AG09319 (cell line): ENCODE measurements at regions not wholly inside any gene's neighbourhood (a gene's known extent, or its start where the extent isn't known, plus 50 kb on each side); places are given as distances from the start of the nearest gene placed in this dataset.
"Not testable (repeated sequence)": the region's sequence is repeated elsewhere in the genome, so short reads cannot be mapped to it uniquely, and the experiment has no call there.

Source experiments
- DNase-seq: peaks from one replicate; pipeline ENCODE4 v3.0.0-alpha.2; 2010; ENCODE audit warnings: low read depth; ENCODE audit errors: extremely low read depth
- CTCF ChIP-seq: IDR thresholded peaks from 2 replicates; pipeline ENCODE4 v1.5.1; 2011; ENCODE audit warnings: low read depth, mild to moderate bottlenecking, inconsistent platforms, low read length, moderate library complexity

GRCh38 chr12:11539156-11539555, 110.3 kb upstream of the ETV6 start:
- no peak for TF ChIP-seq CTCF
- DNase-seq: no peak

GRCh38 chr12:11540156-11540555, 109.3 kb upstream of the ETV6 start:
- no peak for DNase-seq
- TF ChIP-seq CTCF: no peak

- no peak for TF ChIP-seq CTCF
- DNase-seq: no peak
These were observed 108.7 kb upstream of the ETV6 start for GRCh38 chr12:11540615-11541310.

GRCh38 chr12:11542599-11542998, 106.9 kb upstream of the ETV6 start:
- TF ChIP-seq CTCF: no peak
- DNase-seq: no peak

- DNase-seq: no peak
- TF ChIP-seq CTCF: no peak
These were observed 105.9 kb upstream of the ETV6 start for GRCh38 chr12:11543457-11544158.

GRCh38 chr12:11545484-11546330, 103.8 kb upstream of the ETV6 start:
- no peak for TF ChIP-seq CTCF
- DNase-seq: no peak

GRCh38 chr12:11546582-11547270, 102.7 kb upstream of the ETV6 start:
- not testable (repeated sequence) for DNase-seq

- DNase-seq: not testable (repeated sequence)
These were observed 102.2 kb upstream of the ETV6 start for GRCh38 chr12:11547271-11547646.
